ENCODE measurements at regions not wholly inside any gene's neighbourhood (a gene's known extent, or its start where the extent isn't known, plus 50 kb on each side); places are given as distances from the start of the nearest gene placed in this dataset.
"Not testable (repeated sequence)": the region's sequence is repeated elsewhere in the genome, so short reads cannot be mapped to it uniquely, and the experiment has no call there.

DNA sequence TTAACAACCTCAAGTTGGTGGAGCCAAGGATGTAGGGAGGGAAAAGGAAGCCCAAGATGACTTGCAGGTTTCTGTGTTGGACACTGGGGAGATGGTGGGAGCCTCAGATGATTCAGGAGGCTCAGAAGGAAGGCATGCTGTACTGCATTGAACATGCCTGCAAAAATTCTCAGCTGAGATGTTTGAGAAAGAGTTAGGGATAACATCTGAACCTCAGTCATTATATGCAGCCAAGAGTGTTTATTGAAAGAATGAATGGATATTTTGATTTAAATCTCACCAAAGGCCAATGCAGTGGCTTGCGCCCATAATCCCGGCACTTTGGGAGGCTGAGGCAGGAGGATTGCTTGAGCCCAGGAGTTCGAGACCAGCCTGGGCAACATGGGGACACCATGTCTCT lies 243.0 kb downstream of the MYCN start:
- DNase-seq (ENCODE audit: low read depth): no peak
- no peak overlapping the region for H3K4me3 ChIP-seq (ENCODE audit: low read depth, low read length)
- TF ChIP-seq, protein P1, sequence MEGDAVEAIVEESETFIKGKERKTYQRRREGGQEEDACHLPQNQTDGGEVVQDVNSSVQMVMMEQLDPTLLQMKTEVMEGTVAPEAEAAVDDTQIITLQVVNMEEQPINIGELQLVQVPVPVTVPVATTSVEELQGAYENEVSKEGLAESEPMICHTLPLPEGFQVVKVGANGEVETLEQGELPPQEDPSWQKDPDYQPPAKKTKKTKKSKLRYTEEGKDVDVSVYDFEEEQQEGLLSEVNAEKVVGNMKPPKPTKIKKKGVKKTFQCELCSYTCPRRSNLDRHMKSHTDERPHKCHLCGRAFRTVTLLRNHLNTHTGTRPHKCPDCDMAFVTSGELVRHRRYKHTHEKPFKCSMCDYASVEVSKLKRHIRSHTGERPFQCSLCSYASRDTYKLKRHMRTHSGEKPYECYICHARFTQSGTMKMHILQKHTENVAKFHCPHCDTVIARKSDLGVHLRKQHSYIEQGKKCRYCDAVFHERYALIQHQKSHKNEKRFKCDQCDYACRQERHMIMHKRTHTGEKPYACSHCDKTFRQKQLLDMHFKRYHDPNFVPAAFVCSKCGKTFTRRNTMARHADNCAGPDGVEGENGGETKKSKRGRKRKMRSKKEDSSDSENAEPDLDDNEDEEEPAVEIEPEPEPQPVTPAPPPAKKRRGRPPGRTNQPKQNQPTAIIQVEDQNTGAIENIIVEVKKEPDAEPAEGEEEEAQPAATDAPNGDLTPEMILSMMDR (IDR thresholded peaks at IDR 0.05; ENCODE audit: insufficient read depth, low read length): no peak

DNA sequence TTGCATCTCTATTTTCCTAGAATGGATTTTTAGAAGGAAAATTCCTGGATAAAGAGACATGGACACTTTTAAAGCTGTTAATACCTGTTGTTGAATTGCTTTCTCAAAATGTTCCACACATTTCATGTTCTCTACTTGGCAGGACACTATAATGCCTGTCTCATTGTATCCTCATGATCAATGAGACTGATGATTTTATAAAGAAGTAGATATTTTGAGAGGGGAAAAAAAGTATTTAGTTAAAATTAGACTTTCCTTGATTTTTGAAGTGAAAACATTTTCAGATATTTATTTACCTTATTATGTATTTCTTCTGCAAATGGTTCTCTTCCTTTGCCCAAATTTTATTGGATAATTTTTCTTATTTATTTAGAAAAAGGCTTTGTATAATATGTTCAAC lies 242.5 kb downstream of the MYCN start:
- TF ChIP-seq, protein P1 (IDR thresholded peaks at IDR 0.05; ENCODE audit: insufficient read depth, low read length): no peak
- DNase-seq (ENCODE audit: low read depth): no peak
- no peak overlapping the region for H3K4me3 ChIP-seq (ENCODE audit: low read depth, low read length)

DNA sequence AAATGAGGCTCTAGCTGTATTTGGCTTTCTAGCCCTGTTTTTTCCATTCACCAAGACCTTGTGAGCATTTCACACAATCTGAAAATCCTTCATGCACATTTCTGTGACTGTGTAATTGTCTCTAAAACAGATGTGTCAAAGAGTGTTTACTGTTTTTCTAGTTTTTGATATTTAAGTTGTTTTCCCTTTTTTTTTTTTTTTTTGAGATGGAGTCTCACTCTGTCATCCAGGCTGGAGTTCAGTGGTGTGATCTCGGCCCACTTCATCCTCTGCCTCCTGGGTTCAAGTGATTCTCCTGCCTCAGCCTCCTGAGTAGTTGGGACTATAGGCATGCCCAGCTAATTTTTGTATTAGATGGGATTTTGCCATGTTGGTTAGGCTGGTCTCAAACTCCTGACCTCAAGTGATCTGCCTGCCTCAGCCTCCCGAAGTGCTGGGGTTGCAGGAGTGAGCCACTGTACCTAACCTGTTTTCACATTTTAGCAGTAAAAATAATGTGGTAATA lies 242.0 kb downstream of the MYCN start:
- H3K4me3 ChIP-seq (ENCODE audit: low read depth, low read length); DNase-seq (ENCODE audit: low read depth): not testable (repeated sequence)

DNA sequence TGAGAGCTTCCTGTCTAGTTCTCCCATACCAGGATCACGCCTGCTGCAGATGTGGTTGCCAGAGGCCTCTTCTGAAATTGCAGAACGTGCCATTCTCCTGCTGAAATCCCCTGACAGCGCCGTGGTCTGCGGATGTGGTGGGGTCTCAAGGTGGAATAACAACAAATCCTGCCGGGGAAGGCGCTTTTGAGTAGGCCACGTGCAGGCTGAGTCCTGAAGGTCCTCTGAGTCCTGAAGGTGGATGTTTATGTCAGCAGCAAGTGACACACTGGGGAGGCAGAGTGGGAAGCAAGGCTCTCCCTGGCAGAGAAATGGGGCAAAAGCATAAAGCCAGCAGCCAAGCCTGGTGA lies 241.4 kb downstream of the MYCN start:
- no peak for DNase-seq (ENCODE audit: low read depth)
- TF ChIP-seq, protein P1 (IDR thresholded peaks at IDR 0.05; ENCODE audit: insufficient read depth, low read length): no peak
- no peak overlapping the region for H3K4me3 ChIP-seq (ENCODE audit: low read depth, low read length)

DNA sequence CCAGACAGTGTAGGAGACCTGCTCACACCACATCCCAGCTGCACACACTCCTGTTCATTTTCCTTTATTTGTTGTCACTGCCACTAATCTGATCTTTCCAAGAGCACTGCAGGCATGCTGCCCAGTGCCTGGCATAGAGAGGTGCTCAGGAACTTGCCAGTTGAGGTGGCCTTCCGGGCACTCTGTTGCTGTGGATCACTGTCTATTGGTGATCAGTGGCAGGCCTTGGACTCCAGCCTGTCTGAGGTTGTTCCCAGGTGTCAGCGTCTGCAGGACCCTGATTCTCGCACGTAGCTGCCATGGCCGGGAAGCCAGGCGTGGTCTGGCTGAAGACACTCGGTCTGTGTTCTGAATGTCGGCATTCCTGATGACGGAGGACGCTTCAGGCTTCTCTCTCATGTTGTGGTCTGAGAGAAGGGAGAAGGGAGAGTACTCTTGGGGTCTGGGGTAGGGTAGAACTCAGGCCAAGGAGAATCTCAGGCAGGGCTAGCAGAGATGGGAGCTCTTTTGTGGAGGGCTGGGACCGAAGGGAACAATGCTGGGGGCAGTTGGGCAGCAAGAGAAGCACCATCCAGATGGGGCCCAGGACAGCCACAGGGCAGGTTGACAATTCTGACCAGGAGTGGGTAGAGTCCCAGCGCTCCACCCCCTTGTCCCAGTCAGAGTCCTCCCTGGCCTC lies 240.9 kb downstream of the MYCN start:
- H3K4me3 ChIP-seq (ENCODE audit: low read depth, low read length): no peak overlapping the region
- no peak for DNase-seq (ENCODE audit: low read depth)
- TF ChIP-seq, protein P1 (IDR thresholded peaks at IDR 0.05; ENCODE audit: insufficient read depth, low read length): no peak

DNA sequence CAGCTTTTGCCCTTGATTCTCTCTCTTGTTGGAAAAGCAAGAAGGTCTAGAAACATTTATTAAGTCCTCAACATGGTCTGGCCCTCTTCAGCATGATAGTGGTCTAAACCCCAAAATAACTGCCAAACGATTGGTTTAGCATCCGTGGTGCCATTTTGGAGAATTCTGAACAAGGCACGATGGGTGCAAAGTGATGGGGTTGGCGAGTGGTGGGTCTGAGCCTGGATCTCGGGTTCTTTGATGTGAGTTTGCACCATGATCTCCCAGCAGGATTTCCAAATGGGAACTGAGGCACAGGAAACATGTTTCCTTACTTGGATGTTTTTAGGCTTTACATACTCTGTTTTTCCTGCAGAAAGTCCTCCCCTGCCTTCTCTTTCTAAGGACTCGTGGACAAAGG lies 240.3 kb downstream of the MYCN start:
- no peak overlapping the region for H3K4me3 ChIP-seq (ENCODE audit: low read depth, low read length)
- no peak for DNase-seq (ENCODE audit: low read depth)
- TF ChIP-seq, protein P1 (IDR thresholded peaks at IDR 0.05; ENCODE audit: insufficient read depth, low read length): no peak

DNA sequence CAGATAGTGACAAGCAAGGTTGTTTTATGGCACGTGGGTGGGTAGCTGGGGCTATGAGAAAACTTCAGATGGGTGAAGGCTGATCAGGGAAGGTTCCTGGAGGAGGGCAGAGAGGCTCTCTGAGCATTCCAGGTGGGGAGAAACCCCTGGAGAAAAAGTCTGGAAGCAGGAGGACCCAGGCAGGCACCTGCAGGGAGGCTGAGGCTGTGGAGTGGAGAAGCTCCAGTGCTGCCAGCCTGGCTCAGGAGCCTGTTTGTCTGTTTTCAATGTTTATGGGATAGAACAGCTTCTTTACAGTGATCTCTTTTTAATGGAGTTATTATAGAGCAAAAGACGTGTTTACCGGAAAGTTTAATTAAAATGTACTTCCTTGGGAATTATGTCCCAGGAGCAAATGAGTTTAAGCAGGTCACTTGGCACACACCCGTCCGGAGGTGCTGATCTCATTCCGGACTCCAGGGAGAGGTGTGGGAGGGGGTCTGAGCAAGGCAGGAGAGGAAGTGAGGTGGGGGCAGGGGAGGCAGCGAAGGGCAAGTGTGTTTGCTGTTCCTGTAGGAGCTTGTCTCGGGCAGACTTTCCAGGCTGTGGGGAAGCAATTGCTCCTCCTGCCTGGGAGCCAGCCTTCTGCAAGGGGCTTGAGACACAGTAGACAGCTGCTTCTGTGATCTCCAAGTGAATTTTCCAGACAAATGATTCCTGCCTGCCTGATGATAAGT lies 239.5 kb downstream of the MYCN start:
- TF ChIP-seq, protein P1 (IDR thresholded peaks at IDR 0.05; ENCODE audit: insufficient read depth, low read length): no peak
- DNase-seq (ENCODE audit: low read depth): no peak
- H3K4me3 ChIP-seq (ENCODE audit: low read depth, low read length): no peak overlapping the region

Measured in fibroblast of the aortic adventitia (primary cell).